ENCODE measurements at regions not wholly inside any gene's neighbourhood (a gene's known extent, or its start where the extent isn't known, plus 50 kb on each side); places are given as distances from the start of the nearest gene placed in this dataset.

- DNase-seq (ENCODE audit: low read depth) = peak; percentile 25
- H3K4me3 ChIP-seq (ENCODE audit: low read length) = no peak overlapping the region
- TF ChIP-seq CTCF (conservative IDR thresholded peaks at IDR 0.05; ENCODE audit: low read depth, low read length) = no peak
These were observed 162.3 kb downstream of the PSMG1 start for GRCh38 chr21:39020751-39021477.

- no peak for TF ChIP-seq CTCF (conservative IDR thresholded peaks at IDR 0.05; ENCODE audit: low read depth, low read length)
These were observed 164.5 kb downstream of the PSMG1 start for GRCh38 chr21:39018730-39019129.

GRCh38 chr21:39016740-39017315 lies 166.4 kb downstream of the PSMG1 start:
- no peak for TF ChIP-seq CTCF (conservative IDR thresholded peaks at IDR 0.05; ENCODE audit: low read depth, low read length)
- no peak for DNase-seq (ENCODE audit: low read depth)
- no peak overlapping the region for H3K4me3 ChIP-seq (ENCODE audit: low read length)

More at GRCh38 chr21:39018730-39019129, 164.5 kb downstream of the PSMG1 start:
- no peak for DNase-seq (ENCODE audit: low read depth)
- H3K4me3 ChIP-seq (ENCODE audit: low read length) = no peak overlapping the region

GRCh38 chr21:39014747-39015146 lies 168.5 kb downstream of the PSMG1 start:
- TF ChIP-seq CTCF (conservative IDR thresholded peaks at IDR 0.05; ENCODE audit: low read depth, low read length) = no peak
- H3K4me3 ChIP-seq (ENCODE audit: low read length) = no peak overlapping the region
- DNase-seq (ENCODE audit: low read depth) = peak; percentile 90

- TF ChIP-seq CTCF (conservative IDR thresholded peaks at IDR 0.05; ENCODE audit: low read depth, low read length) = no peak
- no peak for DNase-seq (ENCODE audit: low read depth)
- no peak overlapping the region for H3K4me3 ChIP-seq (ENCODE audit: low read length)
These were observed 170.7 kb downstream of the PSMG1 start for GRCh38 chr21:39012326-39013230.

GRCh38 chr21:39011911-39012310 lies 171.3 kb downstream of the PSMG1 start:
- no peak for TF ChIP-seq CTCF (conservative IDR thresholded peaks at IDR 0.05; ENCODE audit: low read depth, low read length)
- H3K4me3 ChIP-seq (ENCODE audit: low read length) = no peak overlapping the region
- no peak for DNase-seq (ENCODE audit: low read depth)

All from retinal pigment epithelial cell (primary cell).